GM10248 (cell line): ENCODE measurements at regions not wholly inside any gene's neighbourhood (a gene's known extent, or its start where the extent isn't known, plus 50 kb on each side); places are given as distances from the start of the nearest gene placed in this dataset.
"Not testable (repeated sequence)": the region's sequence is repeated elsewhere in the genome, so short reads cannot be mapped to it uniquely, and the experiment has no call there.

Source experiments
- CTCF ChIA-PET: fragments of 300-600 bp; sonication (Branson Sonifier 250); formaldehyde crosslinking; extraction: SDS; loops from one replicate; lab custom pipeline; 2021; ENCODE audit warnings: antibody characterized with exemption; lab: Yijun Ruan, JAX
- POLR2A ChIA-PET: fragments of 350-650 bp; sonication (Branson Sonifier 250); formaldehyde crosslinking; extraction: SDS; loops from one replicate; lab custom pipeline; 2020; ENCODE audit warnings: antibody characterized with exemption; lab: Yijun Ruan, JAX
- DNase-seq: peaks from one replicate; pipeline ENCODE4 v3.0.0; 2012; ENCODE audit errors: extremely low spot score
- CTCF ChIP-seq: IDR thresholded peaks from 2 replicates; pipeline ENCODE4 v1.5.1; 2012; ENCODE audit warnings: mild to moderate bottlenecking, low read depth; ENCODE audit errors: extremely low read depth, missing control alignments, control extremely low read depth

- ChIA-PET POLR2A (no interaction called here), CTCF (no interaction called here)
- no peak for DNase-seq
- no peak for TF ChIP-seq CTCF
Observed at GRCh38 chrX:98294310-98294709, 1410.6 kb downstream of the RPA4 start.

GRCh38 chrX:98296129-98296528 is 1412.4 kb downstream of the RPA4 start:
- DNase-seq = no peak
- CTCF ChIA-PET = no interaction called here
- POLR2A ChIA-PET = no interaction called here
- no peak for TF ChIP-seq CTCF

- CTCF ChIA-PET = no interaction called here
- POLR2A ChIA-PET = no interaction called here
- DNase-seq = no peak
- no peak for TF ChIP-seq CTCF
Observed at GRCh38 chrX:98299785-98300184, 1416.1 kb downstream of the RPA4 start.

GRCh38 chrX:98300536-98300935 is 1416.8 kb downstream of the RPA4 start:
- CTCF ChIA-PET, DNase-seq, POLR2A ChIA-PET: not testable (repeated sequence)

- ChIA-PET CTCF (no interaction called here), POLR2A (no interaction called here)
- no peak for TF ChIP-seq CTCF
- no peak for DNase-seq
Observed at GRCh38 chrX:98331407-98331806, 1447.7 kb downstream of the RPA4 start.

- CTCF ChIA-PET = no interaction called here
- DNase-seq = no peak
- POLR2A ChIA-PET = no interaction called here
- no peak for TF ChIP-seq CTCF
Observed at GRCh38 chrX:98338544-98338943, 1454.8 kb downstream of the RPA4 start.

GRCh38 chrX:98350940-98351339 is 1467.2 kb downstream of the RPA4 start:
- DNase-seq = no peak
- ChIA-PET CTCF (no interaction called here), POLR2A (no interaction called here)
- no peak for TF ChIP-seq CTCF
